Smooth muscle cell (in vitro differentiated cells): ENCODE measurements at regions not wholly inside any gene's neighbourhood (a gene's known extent, or its start where the extent isn't known, plus 50 kb on each side); places are given as distances from the start of the nearest gene placed in this dataset.

Experiments
- DNase-seq: peaks from one replicate; lab custom pipeline; 2025; ENCODE audit not compliant: unreplicated experiment; lab: John Stamatoyannopoulos, UW
- H2AFZ ChIP-seq: fragments of 200-600 bp; sonication (generic); 2 replicates; pipeline ENCODE4 v1.6.0; 2016; ENCODE audit warnings: antibody characterized with exemption, low read depth, mild to moderate bottlenecking
- H3F3A ChIP-seq: fragments of 200-600 bp; sonication (generic); 2 replicates; pipeline ENCODE4 v1.6.0; 2017; ENCODE audit warnings: antibody characterized with exemption, low read depth
- H3K27ac ChIP-seq: fragments of 200-600 bp; sonication (generic); 2 replicates; pipeline ENCODE4 v1.5.1; 2016; ENCODE audit warnings: low read depth, mild to moderate bottlenecking
- H3K27me3 ChIP-seq: fragments of 200-600 bp; sonication (generic); 2 replicates; pipeline ENCODE4 v1.6.1; 2016; ENCODE audit warnings: low read depth, mild to moderate bottlenecking
- H3K36me3 ChIP-seq: fragments of 200-600 bp; sonication (generic); 2 replicates; pipeline ENCODE4 v1.5.1; 2016; ENCODE audit warnings: low read depth
- H3K4me1 ChIP-seq: fragments of 200-600 bp; sonication (generic); 2 replicates; pipeline ENCODE4 v1.5.1; 2016; ENCODE audit warnings: low read depth
- H3K4me2 ChIP-seq: fragments of 200-600 bp; sonication (generic); 2 replicates; pipeline ENCODE4 v1.6.0; 2016; ENCODE audit warnings: mild to moderate bottlenecking
- H3K4me3 ChIP-seq: fragments of 200-600 bp; sonication (generic); 2 replicates; pipeline ENCODE4 v1.5.1; 2016; ENCODE audit warnings: mild to moderate bottlenecking
- H3K79me2 ChIP-seq: fragments of 200-600 bp; sonication (generic); 2 replicates; pipeline ENCODE4 v1.6.0; 2016; ENCODE audit warnings: low read depth, mild to moderate bottlenecking
- H3K9ac ChIP-seq: fragments of 200-600 bp; sonication (generic); 2 replicates; pipeline ENCODE4 v1.6.0; 2016; ENCODE audit warnings: low read depth
- H3K9me3 ChIP-seq: fragments of 200-600 bp; sonication (generic); replicated peaks from 2 replicates; pipeline ENCODE4 v1.5.1; 2016; ENCODE audit warnings: low read depth
- H4K20me1 ChIP-seq: fragments of 200-600 bp; sonication (generic); 2 replicates; pipeline ENCODE4 v1.6.0; 2016; ENCODE audit warnings: low read depth
- WGBS: methylation state at CpG from one replicate; pipeline ENCODE4 v1.1.7; 2016; ENCODE audit warnings: low lambda C conversion rate; 5-methylcytosine and 5-hydroxymethylcytosine counted together
- TF ChIP-seq, protein P1 (sequence below): fragments of 200-600 bp; sonication (generic); IDR thresholded peaks from 2 replicates; pipeline ENCODE4 v1.5.1; 2017; ENCODE audit warnings: borderline replicate concordance, mild to moderate bottlenecking, antibody characterized with exemption; ENCODE audit not compliant: insufficient read depth, poor library complexity, severe bottlenecking

DNA sequence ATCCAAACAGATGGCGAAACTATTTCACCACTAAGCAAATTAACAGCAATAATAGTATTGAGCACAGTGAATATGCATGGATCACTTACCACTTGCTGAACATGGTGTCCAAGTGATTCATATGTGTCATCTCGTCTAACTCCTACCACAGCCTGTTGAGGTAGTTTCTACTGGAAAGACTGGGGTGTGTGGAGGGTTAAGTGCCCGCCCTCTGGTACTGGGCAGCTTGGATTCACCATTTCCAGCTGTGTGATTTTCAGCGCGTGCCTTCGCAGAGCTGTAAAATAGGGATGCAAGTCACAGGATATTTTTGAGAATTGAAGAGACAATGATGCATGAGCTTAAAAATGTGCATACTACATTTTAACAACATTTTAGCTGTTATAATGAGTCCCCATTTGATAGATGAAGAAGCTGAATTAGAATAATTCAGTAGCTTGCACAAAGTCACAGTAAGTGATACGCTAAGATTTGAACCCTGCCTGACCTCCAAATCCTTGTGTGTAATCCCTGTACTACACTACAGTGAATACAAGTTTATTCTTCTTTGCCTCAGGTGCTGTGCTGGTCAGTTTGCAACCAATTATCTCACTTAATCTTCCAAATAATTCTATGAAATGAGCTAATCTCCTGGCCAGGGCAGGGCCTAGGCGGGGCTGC is 75.2 kb upstream of the SIX2 start:
- DNase-seq = no peak
- Histone ChIP-seq H3K4me2 (no peak overlapping the region), H3K79me2 (no peaks in the 10 kb centered on the region), H3F3A (no peaks in the 10 kb centered on the region), H3K27ac (no peak overlapping the region), H3K27me3 (peaks cover 8% of the 10 kb centered on the region), H3K4me3 (no peak overlapping the region), H2AFZ (no peak overlapping the region), H4K20me1 (no peaks in the 10 kb centered on the region), H3K9me3 (no peaks in the 10 kb centered on the region), H3K4me1 (no peaks in the 10 kb centered on the region), H3K9ac (no peak overlapping the region), H3K36me3 (no peaks in the 10 kb centered on the region)
- 90% methylated on average over 8 of the region's 8 CpGs for WGBS
- TF ChIP-seq, protein P1, sequence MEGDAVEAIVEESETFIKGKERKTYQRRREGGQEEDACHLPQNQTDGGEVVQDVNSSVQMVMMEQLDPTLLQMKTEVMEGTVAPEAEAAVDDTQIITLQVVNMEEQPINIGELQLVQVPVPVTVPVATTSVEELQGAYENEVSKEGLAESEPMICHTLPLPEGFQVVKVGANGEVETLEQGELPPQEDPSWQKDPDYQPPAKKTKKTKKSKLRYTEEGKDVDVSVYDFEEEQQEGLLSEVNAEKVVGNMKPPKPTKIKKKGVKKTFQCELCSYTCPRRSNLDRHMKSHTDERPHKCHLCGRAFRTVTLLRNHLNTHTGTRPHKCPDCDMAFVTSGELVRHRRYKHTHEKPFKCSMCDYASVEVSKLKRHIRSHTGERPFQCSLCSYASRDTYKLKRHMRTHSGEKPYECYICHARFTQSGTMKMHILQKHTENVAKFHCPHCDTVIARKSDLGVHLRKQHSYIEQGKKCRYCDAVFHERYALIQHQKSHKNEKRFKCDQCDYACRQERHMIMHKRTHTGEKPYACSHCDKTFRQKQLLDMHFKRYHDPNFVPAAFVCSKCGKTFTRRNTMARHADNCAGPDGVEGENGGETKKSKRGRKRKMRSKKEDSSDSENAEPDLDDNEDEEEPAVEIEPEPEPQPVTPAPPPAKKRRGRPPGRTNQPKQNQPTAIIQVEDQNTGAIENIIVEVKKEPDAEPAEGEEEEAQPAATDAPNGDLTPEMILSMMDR = no peak

DNA sequence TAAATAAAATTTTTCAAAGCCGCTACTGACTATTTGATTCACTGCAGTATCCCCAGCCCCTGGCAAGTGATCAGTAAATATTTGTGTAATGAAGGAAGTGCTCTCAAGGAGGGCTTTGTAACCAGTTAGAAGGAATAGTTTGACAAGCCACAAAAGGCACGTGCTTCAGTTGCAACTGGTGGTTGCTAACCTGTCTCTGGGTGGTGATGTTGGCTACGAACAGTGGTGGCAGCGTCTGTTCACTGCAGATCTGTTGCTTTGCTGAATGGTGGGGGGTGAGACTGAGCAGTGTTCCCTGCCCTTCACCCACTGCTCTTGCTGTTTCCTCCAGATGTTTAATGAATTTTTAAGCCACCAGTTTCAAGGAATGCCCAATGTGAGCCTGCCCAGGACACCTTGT is 73.9 kb upstream of the SIX2 start:
- Histone ChIP-seq H4K20me1 (no peaks in the 10 kb centered on the region), H3K9me3 (no peaks in the 10 kb centered on the region), H3K4me3 (no peak overlapping the region), H3K9ac (no peak overlapping the region), H3K36me3 (no peaks in the 10 kb centered on the region), H3K27ac (no peak overlapping the region), H3K4me1 (no peaks in the 10 kb centered on the region), H2AFZ (no peak overlapping the region), H3K27me3 (peaks cover 5% of the 10 kb centered on the region), H3K4me2 (no peak overlapping the region), H3K79me2 (no peaks in the 10 kb centered on the region), H3F3A (no peaks in the 10 kb centered on the region)
- TF ChIP-seq, protein P1 = no peak
- 58% methylated on average over 4 of the region's 4 CpGs for WGBS
- DNase-seq = no peak

DNA sequence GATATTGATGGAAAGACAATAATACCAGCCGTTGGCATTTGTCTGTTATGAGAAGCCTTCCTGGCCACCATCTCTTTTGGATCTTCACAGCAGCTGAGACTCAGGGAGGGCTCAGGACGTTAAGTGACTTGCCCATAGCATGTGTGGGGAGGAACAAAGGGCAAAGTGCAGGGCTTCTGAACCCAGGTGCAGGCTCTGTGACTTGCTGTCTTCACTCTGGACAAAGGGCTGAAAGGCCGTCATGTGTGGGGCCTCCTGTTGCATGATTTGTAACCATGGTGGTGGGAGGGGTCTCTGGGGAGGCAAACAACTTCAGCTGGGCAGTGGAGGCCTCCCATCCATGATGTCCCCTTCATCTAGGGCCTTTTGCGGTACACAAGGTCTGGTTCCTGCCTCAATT is 65.5 kb upstream of the SIX2 start:
- H3K4me1 ChIP-seq = no peaks in the 10 kb centered on the region
- WGBS = 91% methylated on average over 4 of the region's 4 CpGs
- H3K79me2 ChIP-seq = no peaks in the 10 kb centered on the region
- no peak overlapping the region for H3K4me3 ChIP-seq
- H3K9me3 ChIP-seq = no peaks in the 10 kb centered on the region
- no peaks in the 10 kb centered on the region for H4K20me1 ChIP-seq
- no peak overlapping the region for H3K27ac ChIP-seq
- DNase-seq = no peak
- H3F3A ChIP-seq = no peaks in the 10 kb centered on the region
- TF ChIP-seq, protein P1 = no peak
- no peak overlapping the region for H3K9ac ChIP-seq
- H3K36me3 ChIP-seq = no peaks in the 10 kb centered on the region
- H3K4me2 ChIP-seq = no peak overlapping the region
- H3K27me3 ChIP-seq = peaks cover 17% of the 10 kb centered on the region
- no peak overlapping the region for H2AFZ ChIP-seq

DNA sequence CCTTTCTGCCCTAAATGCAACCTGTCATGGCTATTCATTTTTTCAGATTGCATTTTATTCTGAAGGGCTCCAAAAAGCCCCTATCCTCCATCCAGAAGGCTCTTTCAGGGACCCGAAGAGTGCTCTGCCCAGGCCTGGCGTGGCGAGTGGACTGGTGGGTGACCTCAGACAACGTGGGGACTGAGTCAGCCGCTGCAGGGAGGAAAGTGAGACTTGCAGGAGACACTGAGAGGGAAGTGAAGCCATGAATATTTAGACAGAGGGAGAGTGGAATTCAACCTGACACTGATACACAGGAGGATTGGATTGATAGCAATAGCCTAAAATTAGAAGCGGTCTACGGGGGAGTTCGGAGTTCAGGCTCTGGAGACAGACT is 63.6 kb upstream of the SIX2 start:
- Histone ChIP-seq H3K79me2 (no peaks in the 10 kb centered on the region), H3K27ac (no peak overlapping the region), H3K36me3 (no peaks in the 10 kb centered on the region), H2AFZ (no peak overlapping the region), H4K20me1 (no peaks in the 10 kb centered on the region), H3K9ac (no peak overlapping the region), H3K9me3 (no peaks in the 10 kb centered on the region), H3K27me3 (peaks cover 22% of the 10 kb centered on the region), H3K4me3 (no peak overlapping the region), H3K4me2 (no peak overlapping the region), H3K4me1 (peaks cover 7% of the 10 kb centered on the region), H3F3A (no peaks in the 10 kb centered on the region)
- TF ChIP-seq, protein P1 = no peak
- DNase-seq = no peak
- 89% methylated on average over 8 of the region's 8 CpGs for WGBS
